Hepatocyte (in vitro differentiated cells): ENCODE measurements at regions not wholly inside any gene's neighbourhood (a gene's known extent, or its start where the extent isn't known, plus 50 kb on each side); places are given as distances from the start of the nearest gene placed in this dataset.

Source experiments
- DNase-seq: peaks from one replicate; pipeline ENCODE4 v3.0.0-alpha.2; 2016; ENCODE audit warnings: low spot score
- H2AFZ ChIP-seq: fragments of 200-600 bp; sonication (generic); 2 replicates; pipeline ENCODE4 v1.6.0; 2016; ENCODE audit warnings: antibody characterized with exemption, mild to moderate bottlenecking
- H3K27ac ChIP-seq: fragments of 200-600 bp; sonication (generic); 2 replicates; pipeline ENCODE4 v1.5.1; 2016; ENCODE audit warnings: mild to moderate bottlenecking
- H3K27me3 ChIP-seq: fragments of 200-600 bp; sonication (generic); 2 replicates; pipeline ENCODE4 v1.6.1; 2016
- H3K36me3 ChIP-seq: fragments of 200-600 bp; sonication (generic); replicated peaks from 2 replicates; pipeline ENCODE4 v1.5.1; 2016; ENCODE audit warnings: low read depth; ENCODE audit not compliant: insufficient read depth
- H3K4me1 ChIP-seq: fragments of 200-600 bp; sonication (generic); 2 replicates; pipeline ENCODE4 v1.5.1; 2016; ENCODE audit warnings: mild to moderate bottlenecking, moderate library complexity; ENCODE audit not compliant: insufficient read depth
- H3K4me2 ChIP-seq: fragments of 200-600 bp; sonication (generic); 2 replicates; pipeline ENCODE4 v1.6.0; 2016
- H3K4me3 ChIP-seq: fragments of 200-600 bp; sonication (generic); 2 replicates; pipeline ENCODE4 v1.5.1; 2016; ENCODE audit warnings: mild to moderate bottlenecking
- H3K79me2 ChIP-seq: fragments of 200-600 bp; sonication (generic); 2 replicates; pipeline ENCODE4 v1.6.0; 2017; ENCODE audit warnings: mild to moderate bottlenecking
- H3K9me2 ChIP-seq: fragments of 200-600 bp; sonication (generic); replicated peaks from 2 replicates; pipeline ENCODE4 v1.6.0; 2017; ENCODE audit warnings: mild to moderate bottlenecking; ENCODE audit not compliant: insufficient read depth
- H3K9me3 ChIP-seq: fragments of 200-600 bp; sonication (generic); 2 replicates; pipeline ENCODE4 v1.5.1; 2016; ENCODE audit warnings: low read depth, mild to moderate bottlenecking
- H4K20me1 ChIP-seq: fragments of 200-600 bp; sonication (generic); 2 replicates; pipeline ENCODE4 v1.6.0; 2016; ENCODE audit warnings: mild to moderate bottlenecking; ENCODE audit not compliant: insufficient read depth, poor library complexity, severe bottlenecking
- CTCF ChIP-seq: fragments of 200-600 bp; sonication (generic); IDR thresholded peaks from 2 replicates; pipeline ENCODE4 v1.5.1; 2016; ENCODE audit warnings: antibody characterized with exemption, mild to moderate bottlenecking; ENCODE audit not compliant: poor library complexity
- EZH2 ChIP-seq: fragments of 200-600 bp; sonication (generic); IDR thresholded peaks from 2 replicates; pipeline ENCODE4 v1.6.1; 2016; ENCODE audit warnings: antibody characterized with exemption, mild to moderate bottlenecking, borderline replicate concordance
- EZH2phosphoT487 ChIP-seq: fragments of 200-600 bp; sonication (generic); IDR thresholded peaks from one replicate; pipeline ENCODE4 v1.6.1; 2018; ENCODE audit warnings: antibody characterized with exemption, mild to moderate bottlenecking, low read depth, moderate library complexity; ENCODE audit not compliant: unreplicated experiment, severe bottlenecking
- WGBS: methylation state at CpG from one replicate; pipeline ENCODE4 v1.1.6; 2016; ENCODE audit warnings: low lambda C conversion rate; ENCODE audit errors: missing lambda C conversion rate; 5-methylcytosine and 5-hydroxymethylcytosine counted together

- TF ChIP-seq EZH2 = no peak
- no peak for TF ChIP-seq EZH2phosphoT487
- TF ChIP-seq CTCF = no peak
- Histone ChIP-seq H3K4me3 (no peak overlapping the region), H3K79me2 (no peaks in the 10 kb centered on the region), H3K9me3 (no peaks in the 10 kb centered on the region), H3K27me3 (no peaks in the 10 kb centered on the region), H3K4me1 (peaks cover 24% of the 10 kb centered on the region), H3K4me2 (no peak overlapping the region), H3K27ac (no peak overlapping the region), H3K9me2 (no peaks in the 10 kb centered on the region), H4K20me1 (no peaks in the 10 kb centered on the region), H3K36me3 (no peaks in the 10 kb centered on the region), H2AFZ (no peak overlapping the region)
- 66% methylated on average over 6 of the region's 6 CpGs for WGBS
- no peak for DNase-seq
Measured at GRCh38 chr9:126150411-126151030, 176.1 kb upstream of the MVB12B start.

GRCh38 chr9:126151031-126151685 lies 175.5 kb upstream of the MVB12B start:
- H3K4me1 ChIP-seq = peaks cover 21% of the 10 kb centered on the region
- no peak for DNase-seq
- H3K4me2 ChIP-seq = peak overlapping the region; percentile 50

GRCh38 chr9:126151686-126152134 lies 174.9 kb upstream of the MVB12B start:
- peak overlapping the region; percentile 50 for H3K4me2 ChIP-seq
- TF ChIP-seq CTCF = no peak
- TF ChIP-seq EZH2phosphoT487 = no peak
- TF ChIP-seq EZH2 = no peak

More at GRCh38 chr9:126151031-126151685, 175.5 kb upstream of the MVB12B start:
- WGBS = 59% methylated on average over 14 of the region's 14 CpGs
- H3K36me3 ChIP-seq = no peaks in the 10 kb centered on the region
- peak overlapping the region; percentile 55 for H2AFZ ChIP-seq
- no peak overlapping the region for H3K4me3 ChIP-seq
- no peaks in the 10 kb centered on the region for H3K9me2 ChIP-seq
- H3K27ac ChIP-seq = no peak overlapping the region
- no peak for TF ChIP-seq EZH2
- TF ChIP-seq EZH2phosphoT487 = no peak
- no peak for TF ChIP-seq CTCF
- H3K79me2 ChIP-seq = no peaks in the 10 kb centered on the region
- H3K27me3 ChIP-seq = no peaks in the 10 kb centered on the region
- no peaks in the 10 kb centered on the region for H3K9me3 ChIP-seq
- H4K20me1 ChIP-seq = no peaks in the 10 kb centered on the region

More at GRCh38 chr9:126151686-126152134, 174.9 kb upstream of the MVB12B start:
- H3K79me2 ChIP-seq = no peaks in the 10 kb centered on the region
- no peak overlapping the region for H3K27ac ChIP-seq
- no peak overlapping the region for H3K4me3 ChIP-seq
- DNase-seq = no peak
- H2AFZ ChIP-seq = peak overlapping the region; percentile 55
- WGBS = 38% methylated on average over 5 of the region's 5 CpGs
- no peaks in the 10 kb centered on the region for H3K9me3 ChIP-seq
- no peaks in the 10 kb centered on the region for H3K36me3 ChIP-seq
- H3K27me3 ChIP-seq = no peaks in the 10 kb centered on the region
- H3K4me1 ChIP-seq = peaks cover 16% of the 10 kb centered on the region
- no peaks in the 10 kb centered on the region for H4K20me1 ChIP-seq
- H3K9me2 ChIP-seq = no peaks in the 10 kb centered on the region
